Posterior vena cava (tissue), 2 donors: ENCODE measurements at regions not wholly inside any gene's neighbourhood (a gene's known extent, or its start where the extent isn't known, plus 50 kb on each side); places are given as distances from the start of the nearest gene placed in this dataset.
"Not testable (repeated sequence)": the region's sequence is repeated elsewhere in the genome, so short reads cannot be mapped to it uniquely, and the experiment has no call there.

Source experiments
- DNase-seq: peaks from one replicate; pipeline ENCODE4 v3.0.0-alpha.2; 2020; ENCODE audit warnings: low spot score
- intact Hi-C, 2 donors: fragments of 100-400 bp; cut with DNase I; formaldehyde crosslinking; loops; one replicate each; pipeline versions ENCODE4 v1.14.1 to v1.14.2; 2022 to 2023
- donor health status: DM: yes; HTN: yes; CAD: no.
- donor health status: DM: yes; HTN: yes; CAD: no.

- intact Hi-C loops: no loop called here
These were observed 69.2 kb upstream of the ATP2B1 start for GRCh38 chr12:89777733-89778379.

GRCh38 chr12:89775986-89776365 is 67.3 kb upstream of the ATP2B1 start:
- intact Hi-C loops: no loop called here
- no peak for DNase-seq

More at GRCh38 chr12:89777733-89778379, 69.2 kb upstream of the ATP2B1 start:
- DNase-seq: no peak

GRCh38 chr12:89775063-89775985 is 66.7 kb upstream of the ATP2B1 start:
- DNase-seq: no peak
- intact Hi-C loops: no loop called here

- intact Hi-C loops: no loop called here
- DNase-seq: no peak
These were observed 66.0 kb upstream of the ATP2B1 start for GRCh38 chr12:89774645-89775044.

- DNase-seq: no peak
- intact Hi-C loops: no loop called here
These were observed 61.8 kb upstream of the ATP2B1 start for GRCh38 chr12:89770391-89770790.

GRCh38 chr12:89769483-89769818 is 60.8 kb upstream of the ATP2B1 start:
- intact Hi-C loops: no loop called here
- no peak for DNase-seq

- DNase-seq: no peak
- intact Hi-C loops: no loop called here
These were observed 60.2 kb upstream of the ATP2B1 start for GRCh38 chr12:89768586-89769482.

GRCh38 chr12:89765959-89766824 is 57.6 kb upstream of the ATP2B1 start:
- no peak for DNase-seq
- intact Hi-C loops: no loop called here

GRCh38 chr12:89764164-89764563 is 55.5 kb upstream of the ATP2B1 start:
- intact Hi-C loops, DNase-seq: not testable (repeated sequence)

- no peak for DNase-seq
- intact Hi-C loops: no loop called here
These were observed 54.0 kb upstream of the ATP2B1 start for GRCh38 chr12:89762498-89763170.

GRCh38 chr12:89760783-89761182 is 52.1 kb upstream of the ATP2B1 start:
- intact Hi-C loops: no loop called here
- DNase-seq: no peak
